Endothelial cell of umbilical vein (primary cell): ENCODE measurements at regions not wholly inside any gene's neighbourhood (a gene's known extent, or its start where the extent isn't known, plus 50 kb on each side); places are given as distances from the start of the nearest gene placed in this dataset.

Source experiments
- BruUV-seq: library from RNA; stranded (reverse); fragments of 400-500 nt; replicated peaks from 2 replicates; lab custom pipeline; 2021; lab: Mats Ljungman, UMichigan
- CTCF ChIA-PET: fragments of 300-600, 350-600 bp; sonication (Branson Sonifier 250); formaldehyde crosslinking; loops from one replicate; lab custom pipeline; 2021; ENCODE audit warnings: antibody characterized with exemption, inconsistent platforms; lab: Charles Lee
- POLR2A ChIA-PET: fragments of 300-600, 350-600 bp; sonication (Branson Sonifier 250); formaldehyde crosslinking; loops from one replicate; lab custom pipeline; 2021; ENCODE audit warnings: antibody characterized with exemption, inconsistent platforms; lab: Charles Lee
- DNase-seq: peaks from one replicate; pipeline ENCODE4 v3.0.0-alpha.2; 2011; ENCODE audit warnings: low read depth, low spot score
- FAIRE-seq: peaks from 2 replicates; lab custom pipeline; 2011; peaks lifted over from hg19 to GRCh38; lab: Jason Lieb, UNC
- H2AFZ ChIP-seq: 2 replicates; pipeline ENCODE4 v1.6.0; 2012; ENCODE audit warnings: low read depth, low read length, control low read depth, inconsistent platforms
- H3K27ac ChIP-seq: 2 replicates; pipeline ENCODE4 v1.5.1; 2011; ENCODE audit warnings: low read depth, mild to moderate bottlenecking, control low read depth, low read length, moderate library complexity; ENCODE audit not compliant: insufficient read depth
- H3K27me3 ChIP-seq, 2 experiments: 2 replicates each; pipeline versions ENCODE4 v1.6.0 to v1.6.1; 2011; ENCODE audit warnings: low read length in 2 of 2, mixed read lengths in 1 of 2; ENCODE audit not compliant: control insufficient read depth in 2 of 2, insufficient read depth in 2 of 2
- H3K36me3 ChIP-seq, 2 experiments: 2 replicates in 1 of 2; 3 replicates in 1 of 2; pipeline ENCODE4 v1.5.1; 2011; ENCODE audit warnings: low read length in 2 of 2, mild to moderate bottlenecking in 1 of 2, moderate library complexity in 1 of 2; ENCODE audit not compliant: control insufficient read depth in 2 of 2, insufficient read depth in 2 of 2; ENCODE audit errors: extremely low read depth in 1 of 2
- H3K4me1 ChIP-seq: 3 replicates; pipeline ENCODE4 v1.5.1; 2011; ENCODE audit warnings: mild to moderate bottlenecking, low read length; ENCODE audit not compliant: control insufficient read depth, insufficient read depth; ENCODE audit errors: extremely low read depth
- H3K4me2 ChIP-seq: 2 replicates; pipeline ENCODE4 v1.6.1; 2011; ENCODE audit warnings: low read length, control low read depth, mixed read lengths; ENCODE audit not compliant: insufficient read depth
- H3K4me3 ChIP-seq, 3 experiments: fragments of 200-600 bp in 1 of 3; sonication (generic), shearing (Covaris generic) in 1 of 3; replicated peaks in 1 of 3; 2 replicates each; pipeline ENCODE4 v1.5.1; 2011 to 2016; ENCODE audit warnings: control low read depth in 3 of 3, low read length in 3 of 3, mild to moderate bottlenecking in 2 of 3, inconsistent platforms in 1 of 3, low read depth in 1 of 3, moderate library complexity in 1 of 3; ENCODE audit not compliant: insufficient read depth in 1 of 3
- H3K79me2 ChIP-seq: 2 replicates; pipeline ENCODE4 v1.6.0; 2012; ENCODE audit warnings: low read length, inconsistent platforms; ENCODE audit not compliant: control insufficient read depth, insufficient read depth
- H3K9ac ChIP-seq: replicated peaks from 2 replicates; pipeline ENCODE3; 2011; ENCODE audit warnings: low read length, control low read depth; ENCODE audit not compliant: insufficient read depth; ENCODE audit errors: extremely low read depth
- H3K9me1 ChIP-seq: replicated peaks from 3 replicates; pipeline ENCODE4 v1.6.0; 2011; ENCODE audit warnings: mild to moderate bottlenecking, low read length; ENCODE audit not compliant: control insufficient read depth, insufficient read depth; ENCODE audit errors: extremely low read depth
- H3K9me3 ChIP-seq: replicated peaks from 2 replicates; pipeline ENCODE4 v1.5.1; 2012; ENCODE audit warnings: low read length, inconsistent platforms; ENCODE audit not compliant: control insufficient read depth, insufficient read depth
- H4K20me1 ChIP-seq: replicated peaks from 2 replicates; pipeline ENCODE3; 2011; ENCODE audit warnings: mild to moderate bottlenecking, low read length; ENCODE audit not compliant: control insufficient read depth, insufficient read depth; ENCODE audit errors: extremely low read depth
- FOS ChIP-seq: IDR thresholded peaks from 2 replicates; pipeline ENCODE4 v1.6.1; 2011; ENCODE audit warnings: mild to moderate bottlenecking, low read length, moderate library complexity, borderline replicate concordance; ENCODE audit not compliant: insufficient read depth
- POLR2A ChIP-seq: IDR thresholded peaks from 2 replicates; pipeline ENCODE4 v1.6.1; 2012; ENCODE audit warnings: low read depth, mild to moderate bottlenecking, control low read depth, low read length
- dilution Hi-C: fragments of 300-500 bp; cut with MboI; formaldehyde crosslinking; loops from one replicate; pipeline ENCODE4 v1.15.0; 2019; ENCODE audit warnings: low sequenced_read_pairs; ENCODE audit not compliant: extremely low pct_ligation_motif_present
- intact Hi-C: fragments of 100-400 bp; cut with micrococcal nuclease; formaldehyde crosslinking; loops from one replicate; pipeline ENCODE4 v1.10.0; 2022
- TF ChIP-seq, protein P1 (sequence below), 2 donors: IDR thresholded peaks; 1 replicate in 1 of 2; 2 replicates in 1 of 2; pipeline ENCODE4 v1.5.1; 2011; ENCODE audit warnings: low read length in 2 of 2, mild to moderate bottlenecking in 2 of 2, moderate library complexity in 2 of 2, control low read depth in 1 of 2, inconsistent platforms in 1 of 2, low read depth in 1 of 2; ENCODE audit not compliant: insufficient read depth in 1 of 2; ENCODE audit errors: extremely low read depth in 1 of 2

DNA sequence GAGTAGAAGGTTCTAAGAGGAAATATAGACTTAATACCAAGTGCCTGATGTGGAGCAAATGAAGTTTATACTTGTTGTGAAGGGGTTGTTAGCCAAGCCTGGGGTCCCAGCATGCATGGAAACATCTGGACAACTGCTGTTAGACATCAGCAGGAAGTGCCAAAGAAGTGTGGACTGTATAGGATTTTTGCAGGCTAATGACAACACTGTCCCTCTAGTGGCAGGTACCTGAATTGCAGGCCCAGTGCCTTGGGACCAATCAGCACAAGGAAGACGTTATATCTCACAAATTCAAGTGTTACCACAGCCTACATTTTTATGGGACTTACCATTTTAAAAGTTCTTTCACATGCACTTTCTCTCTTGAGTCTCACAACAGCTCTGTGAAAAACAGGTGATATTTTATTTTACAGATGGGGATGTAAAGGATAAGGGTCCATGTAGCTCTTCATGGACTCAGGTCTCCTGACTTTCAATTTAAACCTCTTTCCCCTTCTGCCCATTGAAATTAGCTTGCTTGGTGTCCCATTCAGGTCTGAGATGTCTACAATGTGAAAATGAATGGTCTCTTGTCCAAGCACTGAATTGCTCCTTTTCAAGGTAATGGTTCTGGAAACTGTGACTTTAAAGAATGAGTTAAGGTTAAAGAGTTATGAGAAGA, 89.0 kb upstream of the MAP1B start:
- peak; percentile 64 for DNase-seq
- dilution Hi-C loops (no loop called here), intact Hi-C loops (loop anchor here (1.0 kb wide), 2 partner anchors 115 to 235 kb away; no protein-coding TSS in a partner anchor)
- Histone ChIP-seq H4K20me1 (no peaks in the 10 kb centered on the region), H3K9me3 (no peaks in the 10 kb centered on the region), H3K9me1 (no peaks in the 10 kb centered on the region), H2AFZ (no peak overlapping the region), H3K27ac (no peak overlapping the region), H3K36me3 (no peaks in the 10 kb centered on the region), H3K27me3 (peaks cover 19 to 38% of the 10 kb centered on the region in 2 experiments), H3K79me2 (no peaks in the 10 kb centered on the region), H3K4me2 (no peak overlapping the region), H3K4me1 (no peaks in the 10 kb centered on the region), H3K9ac (no peak overlapping the region), H3K4me3 (no peak overlapping the region)
- FAIRE-seq = peak; percentile 93
- ChIA-PET POLR2A (no interaction called here), CTCF (interaction anchor here (0.8 to 4.7 kb wide), 11 partner anchors 9 to 290 kb away, joined by 3 to 63 read pairs (median 4); no protein-coding TSS in a partner anchor)
- no TSS peak for BruUV-seq
- TF ChIP-seq FOS (no peak), POLR2A (no peak)
- TF ChIP-seq, protein P1, sequence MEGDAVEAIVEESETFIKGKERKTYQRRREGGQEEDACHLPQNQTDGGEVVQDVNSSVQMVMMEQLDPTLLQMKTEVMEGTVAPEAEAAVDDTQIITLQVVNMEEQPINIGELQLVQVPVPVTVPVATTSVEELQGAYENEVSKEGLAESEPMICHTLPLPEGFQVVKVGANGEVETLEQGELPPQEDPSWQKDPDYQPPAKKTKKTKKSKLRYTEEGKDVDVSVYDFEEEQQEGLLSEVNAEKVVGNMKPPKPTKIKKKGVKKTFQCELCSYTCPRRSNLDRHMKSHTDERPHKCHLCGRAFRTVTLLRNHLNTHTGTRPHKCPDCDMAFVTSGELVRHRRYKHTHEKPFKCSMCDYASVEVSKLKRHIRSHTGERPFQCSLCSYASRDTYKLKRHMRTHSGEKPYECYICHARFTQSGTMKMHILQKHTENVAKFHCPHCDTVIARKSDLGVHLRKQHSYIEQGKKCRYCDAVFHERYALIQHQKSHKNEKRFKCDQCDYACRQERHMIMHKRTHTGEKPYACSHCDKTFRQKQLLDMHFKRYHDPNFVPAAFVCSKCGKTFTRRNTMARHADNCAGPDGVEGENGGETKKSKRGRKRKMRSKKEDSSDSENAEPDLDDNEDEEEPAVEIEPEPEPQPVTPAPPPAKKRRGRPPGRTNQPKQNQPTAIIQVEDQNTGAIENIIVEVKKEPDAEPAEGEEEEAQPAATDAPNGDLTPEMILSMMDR (IDR thresholded peaks at IDR 0.05; ENCODE audit: extremely low read depth in 1 of 2, insufficient read depth in 1 of 2, low read depth in 1 of 2, low read length in 2 of 2) = peak; percentile 88 to 94
